Stimulated activated CD8-positive, alpha-beta memory T cell treated with anti-CD3 and anti-CD28 coated beads, Interleukin-4, amount 100 ng/mL, for 1 hour (primary cell): ENCODE measurements at regions not wholly inside any gene's neighbourhood (a gene's known extent, or its start where the extent isn't known, plus 50 kb on each side); places are given as distances from the start of the nearest gene placed in this dataset.

Experiments
- DNase-seq, 2 donors: peaks; one replicate each; pipeline ENCODE4 v3.0.0-alpha.2; 2020; ENCODE audit warnings: low read depth in 2 of 2, low spot score in 1 of 2

- DNase-seq, result no peak
Observed at GRCh38 chrX:806586-806985, 176.0 kb downstream of the SHOX start.

DNA sequence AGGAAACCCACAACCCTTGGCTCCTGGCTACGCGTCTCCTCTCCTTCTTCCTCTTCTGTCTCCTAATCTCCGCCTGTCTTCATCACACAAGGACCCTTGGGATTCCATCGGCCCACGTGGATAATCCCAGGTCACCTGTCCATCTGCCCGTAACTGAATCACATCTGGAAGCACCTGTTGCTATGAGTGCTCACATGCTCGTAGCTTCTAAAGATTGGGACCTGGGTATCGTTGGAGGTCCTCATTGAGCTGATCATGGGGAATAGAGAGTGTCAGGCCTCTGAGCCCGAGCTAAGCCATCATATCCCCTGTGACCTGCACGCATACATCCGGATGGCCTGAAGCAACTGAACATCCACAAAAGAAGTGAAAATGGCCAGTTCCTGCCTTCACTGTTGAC lies 175.4 kb downstream of the SHOX start:
- no peak for DNase-seq

DNA sequence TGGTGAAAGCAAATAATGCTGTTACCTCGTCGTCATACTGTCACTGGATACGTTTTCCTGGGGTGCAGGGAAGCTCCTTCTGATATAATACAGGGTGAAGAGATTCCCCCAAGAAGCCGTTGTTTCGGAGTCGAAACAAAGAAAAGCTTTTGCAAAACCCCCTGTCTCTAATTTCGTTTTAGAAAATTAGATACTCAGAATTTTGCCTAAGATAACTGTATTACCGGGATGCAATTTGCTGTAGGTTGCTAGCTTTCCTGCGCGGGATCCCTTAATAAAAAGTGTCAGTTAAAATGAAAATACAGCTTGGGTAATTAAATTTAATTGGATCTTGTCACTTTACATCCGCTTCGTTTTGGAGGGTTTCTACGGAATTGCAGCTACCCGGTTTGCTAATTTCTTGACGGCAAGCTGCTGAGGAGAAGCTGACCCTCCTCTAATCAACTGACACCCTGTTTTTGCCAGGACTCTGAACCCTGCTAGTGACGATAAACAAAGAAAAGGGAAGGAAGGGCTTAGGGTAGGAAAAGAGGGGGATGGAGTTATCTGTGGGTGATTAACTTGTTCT lies 174.6 kb downstream of the SHOX start:
- no peak for DNase-seq

GRCh38 chrX:802846-803245 lies 172.3 kb downstream of the SHOX start:
- no peak for DNase-seq

DNA sequence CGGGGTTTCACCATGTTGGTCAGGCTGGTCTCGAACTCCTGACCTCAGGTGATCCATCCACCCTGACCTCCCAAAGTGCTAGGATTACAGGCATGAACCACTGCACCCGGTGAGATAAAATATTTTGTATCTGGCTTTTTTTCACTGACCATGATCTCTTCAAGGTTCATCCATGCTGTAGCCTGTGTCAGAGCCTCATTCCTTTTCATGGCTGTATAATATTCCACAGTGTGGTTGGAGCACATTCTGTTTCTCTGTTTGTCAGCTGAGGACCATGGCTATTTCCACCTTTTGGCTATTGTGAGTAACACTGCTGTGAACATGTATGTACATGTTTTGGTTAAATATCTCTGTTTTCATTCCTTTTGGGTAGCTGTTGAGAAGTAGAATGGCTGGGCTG lies 169.2 kb downstream of the SHOX start:
- no peak for DNase-seq

- DNase-seq, result no peak
Observed at GRCh38 chrX:794311-794710, 163.7 kb downstream of the SHOX start.

GRCh38 chrX:793216-793770 lies 162.7 kb downstream of the SHOX start:
- DNase-seq, result no peak

DNA sequence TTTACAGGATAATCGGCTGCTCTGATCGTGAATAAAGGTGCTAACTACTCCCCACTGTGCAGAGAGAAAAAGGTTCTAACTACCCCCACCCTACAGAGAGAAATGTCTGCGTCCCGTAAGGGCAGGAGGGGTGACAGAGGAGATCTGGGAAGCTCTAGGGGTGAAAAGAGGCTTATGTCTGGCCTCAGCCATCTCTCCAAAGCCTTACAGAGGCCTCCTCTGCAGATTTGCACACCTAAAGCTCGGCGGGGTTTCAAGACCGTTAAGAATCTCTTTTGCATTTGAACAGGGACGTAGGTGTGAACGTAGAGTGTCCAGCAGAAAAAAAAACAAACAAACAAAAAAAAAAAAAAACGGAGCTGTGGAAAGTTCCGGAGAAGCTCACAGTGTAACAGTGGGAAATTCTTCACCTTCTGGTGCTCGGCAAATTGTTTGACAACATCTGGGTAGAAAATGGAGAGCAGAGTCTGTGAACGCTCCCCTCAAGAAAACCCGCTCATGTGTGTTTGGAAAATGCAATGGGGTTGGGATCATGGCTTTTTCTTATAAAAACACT lies 161.0 kb downstream of the SHOX start:
- DNase-seq, result no peak

- DNase-seq, result no peak
Observed at GRCh38 chrX:790783-791360, 160.3 kb downstream of the SHOX start.

DNA sequence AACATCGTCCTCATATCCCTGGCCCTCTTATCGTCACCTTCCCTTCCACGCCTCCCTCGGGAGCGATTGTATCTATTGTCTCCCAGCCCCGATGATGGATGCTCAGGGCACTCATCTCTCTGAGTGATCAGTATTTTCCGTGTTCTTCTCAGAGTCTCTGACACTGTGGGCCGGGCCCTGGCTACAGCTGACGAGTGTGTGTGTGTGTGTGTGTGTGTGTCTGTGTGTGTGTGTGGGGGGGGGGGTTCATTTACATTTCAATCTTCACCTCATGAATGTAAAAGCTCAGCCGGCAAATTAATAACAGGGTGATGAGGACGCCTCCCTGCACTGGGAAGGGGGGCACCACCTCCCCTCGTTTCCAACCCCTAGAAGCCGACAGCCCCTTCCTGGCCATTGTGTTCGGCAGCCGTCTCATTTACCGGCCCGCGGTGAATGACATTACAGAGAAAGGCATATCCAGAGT lies 159.5 kb downstream of the SHOX start:
- no peak for DNase-seq

DNA sequence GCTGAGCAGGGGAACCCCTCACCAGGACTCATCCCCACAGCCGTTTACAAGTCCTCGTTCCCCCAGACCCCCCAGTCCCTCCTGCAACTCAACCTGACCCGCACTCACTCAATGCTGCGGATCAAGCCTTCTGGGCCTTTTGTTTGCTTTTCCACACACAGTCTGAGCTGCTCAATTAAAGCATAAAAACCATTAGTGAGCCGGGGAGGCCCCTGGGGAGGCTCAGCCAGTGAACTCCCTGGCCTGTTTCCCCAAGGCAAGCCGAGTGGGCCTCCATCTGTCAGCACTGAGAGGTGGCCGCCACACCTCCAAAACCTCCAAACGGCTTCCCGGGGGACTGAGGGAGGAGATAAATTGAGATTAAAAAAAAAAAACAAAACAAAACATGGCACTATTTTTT lies 158.5 kb downstream of the SHOX start:
- DNase-seq, result no peak

DNA sequence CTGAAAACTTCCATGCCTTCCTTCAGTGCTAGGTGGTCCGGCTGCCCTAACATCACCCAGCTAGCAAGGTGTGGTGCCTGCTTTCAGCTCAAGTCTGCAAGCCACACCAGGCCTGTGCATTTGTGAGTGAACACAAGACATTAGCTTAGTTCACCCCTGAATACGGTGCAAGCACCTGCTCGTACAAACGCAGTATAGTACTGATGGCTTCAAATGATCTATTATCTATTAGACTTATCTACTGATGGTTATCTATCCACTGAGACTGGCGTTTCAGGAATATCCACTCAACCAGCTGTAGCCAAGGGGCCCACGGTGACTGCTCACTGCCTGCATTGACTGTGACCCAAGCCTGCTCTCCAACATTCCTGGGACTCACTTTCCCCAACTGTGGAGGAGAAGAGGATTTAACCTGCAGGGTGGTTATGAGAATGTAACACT lies 155.9 kb downstream of the SHOX start:
- no peak for DNase-seq

DNA sequence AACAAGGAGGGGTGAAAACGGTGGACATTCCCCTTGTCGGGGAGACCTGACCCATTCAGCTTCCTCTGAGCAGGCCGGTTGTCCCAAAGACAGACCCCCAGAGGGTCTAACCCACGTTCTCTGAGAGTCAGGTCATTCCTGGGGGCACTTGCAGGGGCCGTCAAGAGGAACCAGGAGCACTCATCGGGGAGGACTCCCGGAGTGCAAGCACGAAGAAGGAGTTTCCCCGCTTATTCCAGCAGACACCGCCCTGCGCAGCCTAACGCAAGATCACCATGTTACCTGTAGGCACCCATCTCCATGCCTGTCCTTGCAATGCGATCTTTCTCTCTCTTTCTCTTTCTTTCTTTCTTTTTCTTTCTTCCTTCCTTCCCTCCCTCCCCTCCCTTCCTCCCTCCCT lies 154.2 kb downstream of the SHOX start:
- no peak for DNase-seq

GRCh38 chrX:781224-782204 lies 150.9 kb downstream of the SHOX start:
- no peak for DNase-seq

GRCh38 chrX:776529-777230 lies 146.1 kb downstream of the SHOX start:
- no peak for DNase-seq

DNA sequence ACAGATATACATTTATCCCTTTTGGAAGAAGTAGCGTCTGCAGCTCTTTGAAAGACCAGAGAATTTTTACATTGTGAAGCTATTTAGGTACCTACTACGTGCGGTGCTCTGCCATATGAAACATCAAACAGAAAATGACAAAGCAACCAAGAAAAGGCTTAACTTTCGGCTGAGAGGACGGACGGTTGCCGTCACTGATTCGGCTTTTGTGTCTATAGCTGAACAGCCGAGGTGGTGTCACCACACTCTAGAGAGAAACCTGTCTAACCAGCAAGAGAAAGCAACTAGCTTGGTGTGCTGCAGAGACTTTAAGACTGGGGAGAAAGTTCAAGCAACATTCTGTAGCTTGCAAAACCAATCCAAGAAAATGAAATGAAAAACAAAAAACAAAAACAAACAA lies 145.5 kb downstream of the SHOX start:
- no peak for DNase-seq

- DNase-seq, result no peak
Observed at GRCh38 chrX:774536-774935, 143.9 kb downstream of the SHOX start.

DNA sequence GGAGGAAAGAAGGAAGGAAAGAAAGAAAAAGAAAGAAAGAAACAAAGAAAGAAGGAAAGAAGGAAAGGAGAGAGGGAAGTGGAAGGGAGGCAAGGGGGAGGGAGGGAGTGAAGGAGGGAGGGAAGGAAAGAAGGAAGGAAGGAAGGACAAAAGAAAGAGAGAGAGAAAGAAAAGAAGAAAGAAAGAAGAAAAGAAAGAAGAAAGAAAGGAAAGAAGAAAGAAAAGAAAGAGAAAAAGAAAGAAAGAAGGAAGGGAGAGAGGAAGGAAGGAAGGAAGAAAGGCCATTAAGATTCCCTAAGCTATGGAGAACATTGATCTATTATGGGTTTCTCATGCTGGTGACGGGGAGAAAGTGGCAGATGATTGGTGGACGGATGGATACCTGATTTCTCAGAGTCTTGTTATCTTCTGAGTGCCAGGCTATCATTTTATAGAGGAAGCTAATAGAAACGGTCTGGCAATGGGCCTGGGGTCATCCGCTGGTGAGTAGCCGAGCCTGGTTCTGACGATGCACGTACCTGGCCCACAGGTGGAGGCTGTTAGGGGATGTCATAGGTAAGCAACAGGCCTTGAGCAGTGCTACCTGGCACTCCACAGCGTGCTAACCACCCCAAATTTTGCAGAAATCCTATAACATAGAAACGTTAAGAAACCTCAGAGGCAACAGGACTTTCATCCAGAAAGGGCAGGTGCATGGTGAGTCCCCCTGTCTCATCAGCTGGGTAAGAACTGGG lies 142.9 kb downstream of the SHOX start:
- no peak for DNase-seq

- DNase-seq, result no peak
Observed at GRCh38 chrX:771536-771935, 140.9 kb downstream of the SHOX start.

DNA sequence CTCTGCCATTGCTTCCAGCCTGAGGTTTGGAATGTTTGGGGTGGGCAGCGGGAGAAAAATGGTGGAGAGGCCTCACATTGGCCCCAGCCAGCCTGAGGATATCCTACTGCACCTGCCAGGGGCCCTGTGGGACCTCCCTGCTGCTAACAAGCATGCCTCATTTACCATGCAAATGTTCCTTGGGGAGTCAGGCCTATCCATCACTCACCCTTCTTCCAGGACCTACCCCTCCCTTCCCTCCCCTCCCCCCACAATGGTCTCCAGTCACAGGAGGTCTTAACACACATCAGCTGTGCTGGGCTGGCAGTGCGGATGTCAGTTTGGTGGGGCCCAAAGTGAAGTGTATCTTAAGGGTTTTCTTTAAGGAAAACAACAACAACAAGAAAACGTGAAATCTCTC lies 139.2 kb downstream of the SHOX start:
- no peak for DNase-seq
